Cardiac fibroblast (primary cell): ENCODE measurements at regions not wholly inside any gene's neighbourhood (a gene's known extent, or its start where the extent isn't known, plus 50 kb on each side); places are given as distances from the start of the nearest gene placed in this dataset.

Experiments used
- DNase-seq, 2 donors: peaks; one replicate each; pipeline versions ENCODE4 v3.0.0 to v3.0.0-alpha.2; 2010; ENCODE audit warnings: low read depth in 2 of 2
- H3K4me3 ChIP-seq, 2 donors: replicated peaks in 1 of 2; 1 replicate in 1 of 2; 2 replicates in 1 of 2; pipeline ENCODE4 v1.5.1; 2011; ENCODE audit warnings: low read depth in 2 of 2, low read length in 2 of 2, mild to moderate bottlenecking in 2 of 2, moderate library complexity in 1 of 2
- TF ChIP-seq, protein P1 (sequence below): IDR thresholded peaks from one replicate; pipeline ENCODE4 v1.5.1; 2011; ENCODE audit warnings: low read depth, mild to moderate bottlenecking, low read length, inconsistent platforms

DNA sequence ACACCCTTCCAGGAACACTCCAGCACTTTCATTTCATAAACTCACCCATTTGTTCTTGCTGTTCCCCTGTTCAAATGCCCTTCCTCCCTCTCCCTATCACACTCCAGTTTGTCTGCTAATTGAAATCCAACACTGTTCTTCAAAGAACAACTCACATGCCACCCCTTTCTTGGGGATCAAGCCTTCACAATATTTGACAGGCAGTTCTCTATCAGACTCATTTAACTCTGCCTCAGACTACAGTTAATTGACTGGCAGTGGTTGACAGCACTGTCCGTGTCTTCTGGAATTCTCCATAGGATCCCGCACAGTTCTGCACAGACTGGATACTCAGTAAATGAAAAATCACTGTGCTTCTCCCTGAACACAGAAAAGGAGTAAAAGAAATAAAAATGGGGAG is 87.8 kb downstream of the PMP22 start:
- H3K4me3 ChIP-seq = no peak overlapping the region
- no peak for DNase-seq
- TF ChIP-seq, protein P1, sequence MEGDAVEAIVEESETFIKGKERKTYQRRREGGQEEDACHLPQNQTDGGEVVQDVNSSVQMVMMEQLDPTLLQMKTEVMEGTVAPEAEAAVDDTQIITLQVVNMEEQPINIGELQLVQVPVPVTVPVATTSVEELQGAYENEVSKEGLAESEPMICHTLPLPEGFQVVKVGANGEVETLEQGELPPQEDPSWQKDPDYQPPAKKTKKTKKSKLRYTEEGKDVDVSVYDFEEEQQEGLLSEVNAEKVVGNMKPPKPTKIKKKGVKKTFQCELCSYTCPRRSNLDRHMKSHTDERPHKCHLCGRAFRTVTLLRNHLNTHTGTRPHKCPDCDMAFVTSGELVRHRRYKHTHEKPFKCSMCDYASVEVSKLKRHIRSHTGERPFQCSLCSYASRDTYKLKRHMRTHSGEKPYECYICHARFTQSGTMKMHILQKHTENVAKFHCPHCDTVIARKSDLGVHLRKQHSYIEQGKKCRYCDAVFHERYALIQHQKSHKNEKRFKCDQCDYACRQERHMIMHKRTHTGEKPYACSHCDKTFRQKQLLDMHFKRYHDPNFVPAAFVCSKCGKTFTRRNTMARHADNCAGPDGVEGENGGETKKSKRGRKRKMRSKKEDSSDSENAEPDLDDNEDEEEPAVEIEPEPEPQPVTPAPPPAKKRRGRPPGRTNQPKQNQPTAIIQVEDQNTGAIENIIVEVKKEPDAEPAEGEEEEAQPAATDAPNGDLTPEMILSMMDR = no peak

DNA sequence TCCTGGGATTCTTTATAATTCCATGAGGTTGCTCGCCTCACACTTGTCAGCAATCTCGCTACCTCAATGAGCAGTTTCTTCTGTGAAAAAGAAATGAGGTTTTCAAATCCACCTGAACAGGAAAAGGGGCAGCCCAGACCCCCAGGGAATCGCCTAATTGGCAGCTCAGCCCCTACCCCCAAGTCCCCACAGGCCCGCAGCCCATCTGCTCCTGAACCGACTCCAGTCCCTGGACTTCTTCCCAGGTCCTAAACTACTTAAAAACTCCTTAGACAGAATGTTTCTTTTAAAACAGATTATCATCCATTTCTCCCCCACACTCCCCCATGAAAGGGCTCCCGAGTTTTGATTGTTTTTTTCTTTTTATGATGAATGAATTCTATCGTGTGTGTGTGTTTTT is 89.8 kb downstream of the PMP22 start:
- TF ChIP-seq, protein P1 = no peak
- no peak overlapping the region for H3K4me3 ChIP-seq
- no peak for DNase-seq

DNA sequence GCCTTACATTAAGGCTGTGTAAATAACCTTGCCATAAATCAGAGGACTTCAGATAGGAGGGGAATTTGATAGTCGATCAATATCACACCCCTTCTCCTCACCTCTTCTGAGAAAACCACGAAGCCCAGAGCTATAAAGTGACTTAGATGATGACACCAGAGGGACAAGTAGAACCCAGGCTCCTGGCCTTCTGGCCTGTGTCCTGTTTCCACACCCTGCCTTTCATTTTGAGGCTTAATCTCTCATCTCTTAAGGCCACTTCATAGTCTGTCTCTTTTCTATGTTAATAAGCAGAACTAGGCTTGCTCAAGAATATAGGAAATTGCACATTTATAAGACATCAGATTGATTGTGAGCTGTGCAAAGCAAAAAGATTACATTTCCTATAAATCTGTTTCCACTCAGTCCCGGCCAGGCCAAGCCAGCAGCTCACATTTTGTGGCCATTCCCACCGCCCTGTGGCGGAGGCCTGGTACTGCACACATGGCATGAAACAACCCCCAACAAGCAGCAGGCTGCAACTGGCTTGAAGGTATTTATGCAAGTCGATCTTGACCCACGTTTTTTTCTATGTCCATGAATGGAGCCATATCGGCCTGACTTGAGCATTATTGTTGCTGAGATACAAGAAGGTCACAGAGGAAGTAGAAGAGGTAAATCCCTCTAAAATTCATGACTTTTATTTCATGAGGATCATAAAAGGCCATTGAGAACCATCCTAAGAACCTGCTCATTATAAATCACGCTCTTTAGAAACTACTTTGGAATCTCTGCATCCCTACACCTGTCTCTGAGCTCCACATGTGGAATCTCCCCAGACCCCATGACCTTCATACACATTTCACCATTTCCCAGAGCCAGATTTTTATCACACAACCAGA is 93.7 kb downstream of the PMP22 start:
- TF ChIP-seq, protein P1 = peak; percentile 96
- no peak overlapping the region for H3K4me3 ChIP-seq
- DNase-seq = peak; percentile 77

DNA sequence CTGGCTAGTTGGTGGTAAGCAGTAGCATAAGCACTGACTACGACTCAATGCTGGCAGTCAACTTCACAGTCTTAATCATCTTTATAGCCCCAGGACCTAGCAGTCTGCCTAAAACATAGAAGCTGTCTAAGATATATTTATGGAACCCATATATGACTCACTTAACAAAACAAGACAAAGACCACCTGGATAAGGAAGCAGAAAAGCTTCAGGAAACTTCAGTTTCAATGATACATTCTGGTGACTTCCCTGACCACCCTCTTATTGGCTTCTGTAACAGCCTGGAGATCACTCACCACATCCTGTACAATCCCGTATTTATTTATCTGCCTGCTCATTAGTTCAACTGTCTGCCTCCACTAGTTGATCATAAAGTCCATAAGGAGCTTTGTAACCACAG is 95.5 kb downstream of the PMP22 start:
- no peak overlapping the region for H3K4me3 ChIP-seq
- DNase-seq = peak in 1 of 2 donors; percentile 4
- TF ChIP-seq, protein P1 = no peak

DNA sequence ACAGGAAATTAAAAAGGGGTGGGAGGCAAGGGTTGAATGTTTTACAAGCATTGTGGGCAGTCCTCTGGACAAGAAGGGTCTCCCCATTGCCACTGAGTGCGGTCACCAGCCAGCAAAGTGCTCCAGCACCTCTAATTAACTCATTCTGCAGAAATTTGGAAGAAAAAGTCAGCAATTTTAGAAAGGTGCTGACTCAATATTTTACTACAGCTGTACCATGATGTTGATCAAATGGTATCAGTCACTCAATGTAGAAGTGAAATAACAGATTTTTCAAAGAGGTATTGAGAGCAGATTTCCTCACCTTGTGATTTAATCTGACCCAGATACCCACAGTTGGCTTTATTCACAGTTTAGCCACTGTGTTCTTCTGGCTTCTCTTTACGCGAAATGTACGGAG is 96.7 kb downstream of the PMP22 start:
- DNase-seq = no peak
- no peak overlapping the region for H3K4me3 ChIP-seq
- TF ChIP-seq, protein P1 = no peak

DNA sequence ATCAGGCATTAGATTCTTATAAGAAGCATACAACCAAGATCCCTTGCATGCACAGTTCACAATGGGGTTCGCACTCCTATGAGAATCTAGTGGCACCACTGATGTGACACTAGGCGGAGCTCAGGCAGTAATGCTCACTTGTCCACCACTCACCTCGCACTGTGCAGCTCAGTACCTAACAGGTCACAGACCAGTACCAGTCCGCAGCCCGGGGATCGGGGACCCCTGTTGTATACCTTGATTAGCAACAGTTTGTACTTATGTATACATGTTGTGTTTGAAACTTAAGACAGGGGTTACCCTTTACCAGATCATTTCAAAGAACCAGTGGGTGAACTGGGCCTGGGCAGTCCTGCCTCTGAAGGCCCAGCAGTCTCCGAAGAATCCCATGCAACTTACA is 103.7 kb downstream of the PMP22 start:
- DNase-seq = no peak
- TF ChIP-seq, protein P1 = no peak
- H3K4me3 ChIP-seq = no peak overlapping the region
